ENCODE measurements at regions not wholly inside any gene's neighbourhood (a gene's known extent, or its start where the extent isn't known, plus 50 kb on each side); places are given as distances from the start of the nearest gene placed in this dataset.

- 0 out of 2 replicates have a peak overlapping the region, but pooled peaks have one; percentile 64 for H2BK12ac ChIP-seq (ENCODE audit: low read depth, low read length)
- no peak overlapping the region for H3K4me3 ChIP-seq (ENCODE audit: extremely low read depth in 1 of 4, insufficient read depth in 2 of 4, low read depth in 3 of 4, low read length in 4 of 4)
- no peak overlapping the region for H3K4me2 ChIP-seq (ENCODE audit: insufficient read depth in 1 of 2, low read depth in 2 of 2, low read length in 2 of 2)
- no peaks in the 10 kb centered on the region; a peak in 1 of 4 replicates for H3K9me3 ChIP-seq (ENCODE audit: insufficient read depth in 2 of 2, low read depth in 1 of 2, low read length in 1 of 2)
- H2AK5ac ChIP-seq (ENCODE audit: low read depth, low read length) = no peak overlapping the region
- H2BK15ac ChIP-seq (ENCODE audit: low read length) = no peak overlapping the region
- WGBS, 2 experiments (ENCODE audit: extremely low coverage in 1 of 2, insufficient coverage in 1 of 2, insufficient read length in 1 of 2, insufficient replicate concordance in 2 of 2, low coverage in 1 of 2, low lambda C conversion rate in 2 of 2, missing lambda C conversion rate in 1 of 2) = 94% methylated on average over 16 of the region's 19 CpGs; no CpG with 5 or more reads in 1 of the 2 experiments
- FAIRE-seq = no peak
- H3K9ac ChIP-seq (replicated peaks in 1 of 4; ENCODE audit: extremely low read depth in 1 of 4, low read depth in 3 of 4, low read length in 3 of 4) = no peak overlapping the region
- H3K18ac ChIP-seq (ENCODE audit: extremely low read depth, low read length) = no peak overlapping the region
- no peaks in the 10 kb centered on the region for H3K36me3 ChIP-seq (ENCODE audit: control insufficient read depth in 2 of 4, insufficient read depth in 4 of 4, low read length in 3 of 4)
- H2BK5ac ChIP-seq (ENCODE audit: low read depth, low read length) = no peak overlapping the region; the same call in 1 of the 2 replicates
- no peaks in the 10 kb centered on the region for H4K20me1 ChIP-seq (replicated peaks in 1 of 2; ENCODE audit: control insufficient read depth in 1 of 2, insufficient read depth in 2 of 2, low read length in 2 of 2)
- no peak overlapping the region for H3K27ac ChIP-seq (ENCODE audit: low read depth, low read length)
- CTCF ChIA-PET (ENCODE audit: partially characterized antibody) = no interaction called here
- H3K4me1 ChIP-seq (replicated peaks in 1 of 4; ENCODE audit: control insufficient read depth in 3 of 4, insufficient read depth in 4 of 4, low read length in 3 of 4) = no peaks in the 10 kb centered on the region
- no peak for DNase-seq (ENCODE audit: low read depth in 1 of 2, low spot score in 2 of 2)
- no peaks in the 10 kb centered on the region for H3K79me1 ChIP-seq (ENCODE audit: low read depth, low read length)
- H4K8ac ChIP-seq (ENCODE audit: extremely low read depth, insufficient read depth, low read length) = no peak overlapping the region
- no peak overlapping the region for H4K5ac ChIP-seq (ENCODE audit: insufficient read length, low read depth, low read length)
- H3K56ac ChIP-seq (replicated peaks; ENCODE audit: insufficient read length, low read depth, low read length) = no peak overlapping the region
- no peaks in the 10 kb centered on the region for H3K23me2 ChIP-seq (ENCODE audit: low read depth, low read length)
- no peaks in the 10 kb centered on the region for H3K79me2 ChIP-seq (ENCODE audit: control insufficient read depth in 1 of 2, insufficient read depth in 2 of 2, low read length in 2 of 2)
- no peak overlapping the region for H2BK120ac ChIP-seq (replicated peaks; ENCODE audit: low read depth, low read length)
- H3K14ac ChIP-seq (ENCODE audit: insufficient read length) = no peak overlapping the region
- POLR2A ChIA-PET (ENCODE audit: partially characterized antibody) = interaction anchor here (0.8 kb wide), 1 partner anchor 38 kb away, joined by 3 read pairs; no protein-coding TSS in a partner anchor
- H2AFZ ChIP-seq (ENCODE audit: low read length) = no peak overlapping the region
- H4K91ac ChIP-seq (replicated peaks; ENCODE audit: insufficient read length, low read length) = no peak overlapping the region
- H3K27me3 ChIP-seq (replicated peaks in 1 of 4; ENCODE audit: control insufficient read depth in 3 of 4, extremely low read depth in 1 of 4, insufficient read depth in 3 of 4, low read length in 3 of 4) = no peaks in the 10 kb centered on the region
- H2BK20ac ChIP-seq (ENCODE audit: low read length) = no peak overlapping the region
- H3K4ac ChIP-seq (replicated peaks; ENCODE audit: insufficient read length, low read depth, low read length) = no peak overlapping the region
- no peak overlapping the region for H3K23ac ChIP-seq (ENCODE audit: insufficient read length)
- TF ChIP-seq PHF8 (conservative IDR thresholded peaks at IDR 0.05; ENCODE audit: low read depth, low read length) = no peak
- TF ChIP-seq TAF7 (optimal IDR thresholded peaks at IDR 0.05; ENCODE audit: borderline replicate concordance, low read depth, low read length) = no peak
- TF ChIP-seq TAF1 (IDR thresholded peaks at IDR 0.05; ENCODE audit: low read depth, low read length) = no peak
- TF ChIP-seq ATF3 (IDR thresholded peaks at IDR 0.05; ENCODE audit: insufficient read depth, low read depth, low read length) = no peak
- no peak for TF ChIP-seq RFX5 (IDR thresholded peaks at IDR 0.05; ENCODE audit: borderline replicate concordance, low read depth, low read length)
- TF ChIP-seq KDM4A (IDR thresholded peaks at IDR 0.05; ENCODE audit: low read depth, low read length, severe bottlenecking) = no peak
- TF ChIP-seq SP4 (IDR thresholded peaks at IDR 0.05; ENCODE audit: low read length) = no peak
- TF ChIP-seq TEAD4 (IDR thresholded peaks at IDR 0.05; ENCODE audit: low read depth, low read length) = no peak
- TF ChIP-seq CTBP2 (IDR thresholded peaks at IDR 0.05; ENCODE audit: borderline replicate concordance, insufficient read depth, insufficient read length, low read length) = no peak
- TF ChIP-seq TBP (IDR thresholded peaks at IDR 0.05; ENCODE audit: low read depth, low read length) = no peak
- TF ChIP-seq POLR2AphosphoS5 (IDR thresholded peaks at IDR 0.05; ENCODE audit: low read depth, low read length) = no peak
- no peak for TF ChIP-seq MAFK (IDR thresholded peaks at IDR 0.05; ENCODE audit: low read depth, low read length)
- TF ChIP-seq KDM5A (IDR thresholded peaks at IDR 0.05; ENCODE audit: low read length) = no peak
- no peak for TF ChIP-seq TCF12 (IDR thresholded peaks at IDR 0.05; ENCODE audit: low read depth, low read length)
- TF ChIP-seq JUND (IDR thresholded peaks at IDR 0.05; ENCODE audit: low read length) = no peak
- no peak for TF ChIP-seq EGR1 (IDR thresholded peaks at IDR 0.05; ENCODE audit: borderline replicate concordance, low read depth, low read length)
Observed at GRCh38 chr1:79478160-79478559, 471.6 kb upstream of the ADGRL4 start.

Data from H1 (cell line).